Suprapubic skin (tissue), 4 donors: ENCODE measurements at regions not wholly inside any gene's neighbourhood (a gene's known extent, or its start where the extent isn't known, plus 50 kb on each side); places are given as distances from the start of the nearest gene placed in this dataset.

Experiments
- DNase-seq, 2 donors: peaks; one replicate each; pipeline ENCODE4 v3.0.0-alpha.2; 2019; ENCODE audit warnings: low spot score in 2 of 2
- H3K27ac ChIP-seq: fragments of 200-600 bp; sonication (generic); one replicate; pipeline ENCODE4 v1.5.1; 2019
- H3K27me3 ChIP-seq: fragments of 200-600 bp; sonication (generic); one replicate; pipeline ENCODE4 v1.5.1; 2019
- H3K36me3 ChIP-seq: fragments of 200-600 bp; sonication (generic); one replicate; pipeline ENCODE4 v1.5.1; 2019
- H3K4me1 ChIP-seq: fragments of 200-600 bp; sonication (generic); one replicate; pipeline ENCODE4 v1.5.1; 2019
- H3K4me3 ChIP-seq: fragments of 200-600 bp; sonication (generic); one replicate; pipeline ENCODE4 v1.5.1; 2019; ENCODE audit warnings: mild to moderate bottlenecking
- H3K9me3 ChIP-seq: fragments of 200-600 bp; sonication (generic); one replicate; pipeline ENCODE4 v1.5.1; 2019
- EP300 ChIP-seq: sonication (generic); formaldehyde crosslinking; IDR thresholded peaks from one replicate; pipeline ENCODE4 v1.6.1; 2017; ENCODE audit warnings: antibody characterized with exemption
- POLR2A ChIP-seq, 2 donors: fragments of 450-650 bp; IDR thresholded peaks; one replicate each; pipeline ENCODE4 v1.6.1; 2017; ENCODE audit warnings: antibody characterized with exemption in 2 of 2, mild to moderate bottlenecking in 2 of 2, moderate library complexity in 2 of 2
- POLR2AphosphoS5 ChIP-seq, 3 donors: sonication (generic); formaldehyde crosslinking; IDR thresholded peaks; one replicate each; pipeline ENCODE4 v1.6.1; 2017; ENCODE audit warnings: antibody characterized with exemption in 3 of 3
- WGBS: methylation state at CpG from one replicate; pipeline ENCODE4 v1.1.5; 2018; 5-methylcytosine and 5-hydroxymethylcytosine counted together
- TF ChIP-seq, protein P1 (sequence below), 2 donors: fragments of 200-600 bp in 1 of 2; fragments of 450-650 bp in 1 of 2; sonication (generic) in 1 of 2; IDR thresholded peaks; one replicate each; pipeline ENCODE4 v1.5.1; 2016 to 2019; ENCODE audit warnings: antibody characterized with exemption in 2 of 2, mild to moderate bottlenecking in 1 of 2, moderate library complexity in 1 of 2

DNA sequence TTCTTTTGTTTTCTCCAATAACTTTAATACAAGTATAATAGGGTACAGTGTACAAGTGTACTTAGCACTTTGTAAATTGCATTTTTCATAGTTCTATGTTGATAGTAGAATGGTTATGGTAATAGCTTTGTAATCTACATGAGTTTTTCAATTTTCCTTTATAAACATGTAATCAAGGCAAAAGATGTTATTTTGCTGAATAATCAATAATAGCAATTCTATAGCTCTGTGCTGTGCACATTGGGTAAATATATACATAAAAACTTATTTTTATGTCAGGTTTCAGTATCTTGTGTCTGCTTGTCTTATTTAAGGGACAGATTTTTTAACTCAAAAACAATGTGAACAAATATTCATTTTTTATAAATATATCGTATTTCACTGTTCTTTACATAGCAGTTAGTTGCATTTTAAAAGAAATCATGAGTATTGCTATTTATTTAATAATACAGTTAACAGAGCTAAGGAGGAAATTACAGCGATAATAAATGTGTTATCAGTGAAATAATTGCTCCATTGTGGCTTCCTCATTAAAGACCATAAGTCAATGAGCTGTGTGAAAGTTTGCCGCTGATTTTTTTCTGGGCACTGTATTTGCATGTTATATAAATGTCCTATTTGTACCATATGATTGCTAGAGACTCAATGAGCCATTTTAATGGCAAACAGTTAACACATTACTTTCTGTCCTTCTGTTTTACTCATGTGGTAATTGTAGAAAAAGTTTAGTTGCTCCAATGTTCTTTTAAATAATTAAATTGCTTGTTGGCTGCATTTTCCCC is 214.6 kb upstream of the STAC start:
- TF ChIP-seq POLR2AphosphoS5 (IDR thresholded peaks at IDR 0.05): no peak
- TF ChIP-seq, protein P1, sequence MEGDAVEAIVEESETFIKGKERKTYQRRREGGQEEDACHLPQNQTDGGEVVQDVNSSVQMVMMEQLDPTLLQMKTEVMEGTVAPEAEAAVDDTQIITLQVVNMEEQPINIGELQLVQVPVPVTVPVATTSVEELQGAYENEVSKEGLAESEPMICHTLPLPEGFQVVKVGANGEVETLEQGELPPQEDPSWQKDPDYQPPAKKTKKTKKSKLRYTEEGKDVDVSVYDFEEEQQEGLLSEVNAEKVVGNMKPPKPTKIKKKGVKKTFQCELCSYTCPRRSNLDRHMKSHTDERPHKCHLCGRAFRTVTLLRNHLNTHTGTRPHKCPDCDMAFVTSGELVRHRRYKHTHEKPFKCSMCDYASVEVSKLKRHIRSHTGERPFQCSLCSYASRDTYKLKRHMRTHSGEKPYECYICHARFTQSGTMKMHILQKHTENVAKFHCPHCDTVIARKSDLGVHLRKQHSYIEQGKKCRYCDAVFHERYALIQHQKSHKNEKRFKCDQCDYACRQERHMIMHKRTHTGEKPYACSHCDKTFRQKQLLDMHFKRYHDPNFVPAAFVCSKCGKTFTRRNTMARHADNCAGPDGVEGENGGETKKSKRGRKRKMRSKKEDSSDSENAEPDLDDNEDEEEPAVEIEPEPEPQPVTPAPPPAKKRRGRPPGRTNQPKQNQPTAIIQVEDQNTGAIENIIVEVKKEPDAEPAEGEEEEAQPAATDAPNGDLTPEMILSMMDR (IDR thresholded peaks at IDR 0.05): no peak
- TF ChIP-seq POLR2A (IDR thresholded peaks at IDR 0.05): no peak
- TF ChIP-seq EP300: no peak
- H3K27me3 ChIP-seq: no peaks in the 10 kb centered on the region
- H3K4me1 ChIP-seq: no peaks in the 10 kb centered on the region
- no peak for DNase-seq
- 62% methylated on average over 3 of the region's 3 CpGs for WGBS
- no peaks in the 10 kb centered on the region for H3K36me3 ChIP-seq
- no peaks in the 10 kb centered on the region for H3K9me3 ChIP-seq
- H3K4me3 ChIP-seq: no peak overlapping the region
- no peak overlapping the region for H3K27ac ChIP-seq

DNA sequence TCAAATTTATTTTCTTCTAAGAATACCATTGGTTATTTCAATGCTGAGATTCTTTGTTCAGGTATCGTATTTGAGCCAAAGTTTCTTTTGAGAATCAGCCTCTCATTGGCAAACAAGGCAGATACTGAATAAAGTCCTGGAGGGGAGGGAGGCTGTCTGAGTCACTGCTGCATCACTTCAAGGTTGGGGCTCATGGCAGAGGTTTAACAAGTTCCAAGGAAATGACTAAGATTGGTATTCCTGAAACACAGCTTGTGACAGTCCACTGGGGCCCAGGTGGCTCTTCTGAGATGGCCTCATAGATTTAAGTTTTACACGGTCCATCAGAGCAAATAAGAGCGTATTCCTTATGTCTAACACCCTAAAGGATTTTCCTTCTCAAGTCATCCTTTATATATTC is 213.8 kb upstream of the STAC start:
- H3K27ac ChIP-seq: no peak overlapping the region
- H3K27me3 ChIP-seq: no peaks in the 10 kb centered on the region
- H3K9me3 ChIP-seq: no peaks in the 10 kb centered on the region
- no peak for TF ChIP-seq EP300
- no peak for TF ChIP-seq POLR2A (IDR thresholded peaks at IDR 0.05)
- TF ChIP-seq POLR2AphosphoS5 (IDR thresholded peaks at IDR 0.05): no peak
- TF ChIP-seq, protein P1 (IDR thresholded peaks at IDR 0.05): no peak
- no peak for DNase-seq
- WGBS: 73% methylated on average over 3 of the region's 3 CpGs
- H3K36me3 ChIP-seq: no peaks in the 10 kb centered on the region
- no peaks in the 10 kb centered on the region for H3K4me1 ChIP-seq
- H3K4me3 ChIP-seq: no peak overlapping the region

DNA sequence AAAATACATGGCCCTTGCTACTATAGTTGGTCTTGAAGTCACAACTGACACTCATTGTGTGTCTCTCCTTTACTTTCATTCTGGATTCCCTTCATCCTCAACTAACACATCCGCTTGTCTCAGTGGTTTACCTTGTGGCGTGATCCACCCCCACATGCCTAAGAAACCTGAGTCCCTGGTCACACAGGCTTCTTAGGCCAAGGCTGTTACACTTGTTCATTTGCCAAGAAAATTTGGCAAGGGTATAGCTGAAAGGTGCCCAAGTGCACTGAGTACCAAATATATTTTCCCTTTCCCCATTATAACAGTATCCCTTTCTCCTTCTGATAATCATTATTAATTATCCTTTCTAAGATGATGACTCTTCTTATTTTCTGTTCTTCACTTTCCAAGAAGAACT is 207.6 kb upstream of the STAC start:
- WGBS: 69% methylated on average over 2 of the region's 2 CpGs
- no peak for DNase-seq

DNA sequence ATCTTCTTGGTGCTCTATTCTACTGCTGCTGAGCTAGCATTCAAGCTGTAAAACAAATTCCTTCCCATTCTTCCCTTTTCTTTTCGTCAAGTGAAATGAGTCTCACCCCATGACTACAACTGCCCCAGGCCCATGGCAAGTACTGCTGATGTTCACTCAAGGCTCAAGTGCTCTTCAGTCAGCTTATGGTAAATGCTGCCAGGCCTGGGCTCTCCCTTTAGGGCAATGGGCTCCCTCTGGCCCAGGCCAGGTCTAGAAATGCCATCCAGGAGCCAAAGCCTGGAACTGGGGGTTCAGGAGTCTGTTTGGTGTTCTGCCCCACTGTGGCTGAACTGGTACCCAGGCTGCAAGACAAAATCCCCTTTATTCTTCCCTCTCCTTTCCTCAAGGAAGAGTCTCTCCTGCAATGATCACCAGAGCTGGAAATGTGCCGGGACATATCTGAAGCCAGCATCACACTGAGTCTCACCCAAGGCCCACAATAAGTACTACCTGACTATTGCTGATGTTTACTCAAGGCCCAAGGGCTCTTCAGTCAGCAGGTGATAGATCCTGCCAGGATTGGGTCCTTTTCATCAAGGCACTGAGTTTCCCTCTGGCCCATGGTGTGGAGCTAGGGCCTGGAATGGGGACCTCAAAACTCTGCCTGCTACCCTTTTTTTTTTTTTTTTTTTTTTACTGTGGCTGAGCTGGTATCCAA is 205.0 kb upstream of the STAC start:
- Histone ChIP-seq H3K27me3 (no peaks in the 10 kb centered on the region), H3K9me3 (no peaks in the 10 kb centered on the region), H3K4me1 (no peaks in the 10 kb centered on the region), H3K27ac (no peak overlapping the region), H3K4me3 (no peak overlapping the region), H3K36me3 (no peaks in the 10 kb centered on the region)
- no peak for TF ChIP-seq POLR2A (IDR thresholded peaks at IDR 0.05)
- no peak for TF ChIP-seq EP300
- TF ChIP-seq POLR2AphosphoS5 (IDR thresholded peaks at IDR 0.05): no peak
- TF ChIP-seq, protein P1 (IDR thresholded peaks at IDR 0.05): no peak
- 86% methylated on average over 2 of the region's 2 CpGs for WGBS
- no peak for DNase-seq

More for the DNA sequence above, 207.6 kb upstream of the STAC start:
- TF ChIP-seq, protein P1 (IDR thresholded peaks at IDR 0.05): no peak
- TF ChIP-seq POLR2AphosphoS5 (IDR thresholded peaks at IDR 0.05) (no peak), POLR2A (IDR thresholded peaks at IDR 0.05) (no peak), EP300 (no peak)
- Histone ChIP-seq H3K9me3 (no peaks in the 10 kb centered on the region), H3K4me3 (no peak overlapping the region), H3K27ac (no peak overlapping the region), H3K36me3 (no peaks in the 10 kb centered on the region), H3K27me3 (no peaks in the 10 kb centered on the region), H3K4me1 (no peaks in the 10 kb centered on the region)

DNA sequence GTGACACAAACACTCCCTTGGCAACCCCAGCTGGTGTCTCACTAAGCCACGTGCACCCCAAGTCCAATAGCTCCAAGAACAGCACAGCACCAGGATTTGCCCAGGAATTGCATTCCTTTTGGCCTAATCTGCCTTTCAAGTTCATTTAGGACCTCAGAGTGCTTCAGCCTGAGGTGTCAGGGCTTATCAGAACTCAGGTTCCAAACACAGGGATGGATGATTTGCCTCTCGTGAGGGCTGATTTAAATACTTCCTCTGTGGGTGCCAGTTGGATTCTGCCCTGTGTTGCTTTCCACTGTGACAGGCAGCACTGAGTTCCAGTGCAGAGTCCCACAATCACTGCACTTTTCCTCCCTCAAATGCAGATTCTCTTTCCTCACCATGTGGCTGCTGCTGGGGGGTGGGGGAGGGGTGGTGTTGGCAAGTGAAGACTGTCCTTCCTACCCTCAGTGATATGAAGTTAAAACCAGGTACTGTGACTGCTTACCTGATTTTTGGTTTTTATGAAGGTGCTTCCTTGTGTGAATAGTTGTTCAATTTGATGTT is 204.3 kb upstream of the STAC start:
- 57% methylated on average over 2 of the region's 2 CpGs for WGBS
- H3K27me3 ChIP-seq: no peaks in the 10 kb centered on the region
- no peaks in the 10 kb centered on the region for H3K9me3 ChIP-seq
- no peak overlapping the region for H3K4me3 ChIP-seq
- no peak for TF ChIP-seq POLR2A (IDR thresholded peaks at IDR 0.05)
- TF ChIP-seq, protein P1 (IDR thresholded peaks at IDR 0.05): no peak
- TF ChIP-seq EP300: no peak
- no peak for TF ChIP-seq POLR2AphosphoS5 (IDR thresholded peaks at IDR 0.05)
- no peaks in the 10 kb centered on the region for H3K4me1 ChIP-seq
- DNase-seq: no peak
- no peak overlapping the region for H3K27ac ChIP-seq
- no peaks in the 10 kb centered on the region for H3K36me3 ChIP-seq
